ENCODE measurements at regions not wholly inside any gene's neighbourhood (a gene's known extent, or its start where the extent isn't known, plus 50 kb on each side); places are given as distances from the start of the nearest gene placed in this dataset.

- TF ChIP-seq EZH2phosphoT487 (IDR thresholded peaks at IDR 0.05; ENCODE audit: insufficient read depth, low read depth), result no peak
- TF ChIP-seq EZH2 (IDR thresholded peaks at IDR 0.05; ENCODE audit: insufficient read depth, poor library complexity, severe bottlenecking), result no peak
Observed at GRCh38 chr5:136646915-136647314, 281.6 kb upstream of the TRPC7 start.
